NCI-H2227 treated with DMSO at 0.1 percent for 48 hours (cell line): ENCODE measurements at regions not wholly inside any gene's neighbourhood (a gene's known extent, or its start where the extent isn't known, plus 50 kb on each side); places are given as distances from the start of the nearest gene placed in this dataset.

Source experiments
- DNase-seq: peaks from one replicate; lab custom pipeline; 2025; lab: John Stamatoyannopoulos, UW

GRCh38 chr20:23253524-23253923 lies 97.1 kb upstream of the NXT1 start:
- DNase-seq = no peak

- DNase-seq = no peak
Measured at GRCh38 chr20:23251779-23252178, 98.8 kb upstream of the NXT1 start.

- no peak for DNase-seq
Measured at GRCh38 chr20:23249541-23249940, 101.0 kb upstream of the NXT1 start.

GRCh38 chr20:23248461-23248882 lies 102.1 kb upstream of the NXT1 start:
- no peak for DNase-seq

- no peak for DNase-seq
Measured at GRCh38 chr20:23246717-23247664, 103.6 kb upstream of the NXT1 start.

DNA sequence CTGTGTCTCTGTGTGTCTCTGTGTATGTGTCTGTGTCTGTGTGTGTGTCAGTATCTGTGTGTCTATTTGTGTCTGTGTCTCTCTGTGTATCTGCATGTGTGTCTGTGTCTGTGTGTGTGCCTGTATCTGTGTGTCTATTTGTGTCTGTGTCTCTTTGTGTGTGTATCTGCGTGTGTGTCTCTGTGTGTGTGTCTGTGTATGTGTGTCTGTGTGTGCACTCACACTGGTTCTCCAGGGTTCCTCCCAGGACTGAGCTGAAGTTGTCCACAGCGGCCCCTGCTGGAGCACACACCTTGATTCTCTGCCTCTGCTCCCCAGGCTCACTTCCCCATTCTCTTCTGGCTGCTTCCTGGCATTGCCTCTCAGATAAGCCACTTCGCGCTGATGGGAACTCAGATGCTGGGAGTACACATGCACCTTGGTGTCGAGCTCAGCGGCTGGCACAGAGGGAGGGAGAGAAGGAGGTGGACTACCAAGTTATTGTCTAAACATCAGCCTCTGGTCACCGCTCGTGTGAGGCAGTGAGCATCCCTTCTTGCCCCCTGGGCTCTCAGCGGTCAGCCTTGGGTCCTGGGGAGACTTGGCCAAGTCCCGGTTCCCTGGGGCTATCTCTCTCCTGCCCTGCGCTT lies 104.9 kb upstream of the NXT1 start:
- DNase-seq = no peak

DNA sequence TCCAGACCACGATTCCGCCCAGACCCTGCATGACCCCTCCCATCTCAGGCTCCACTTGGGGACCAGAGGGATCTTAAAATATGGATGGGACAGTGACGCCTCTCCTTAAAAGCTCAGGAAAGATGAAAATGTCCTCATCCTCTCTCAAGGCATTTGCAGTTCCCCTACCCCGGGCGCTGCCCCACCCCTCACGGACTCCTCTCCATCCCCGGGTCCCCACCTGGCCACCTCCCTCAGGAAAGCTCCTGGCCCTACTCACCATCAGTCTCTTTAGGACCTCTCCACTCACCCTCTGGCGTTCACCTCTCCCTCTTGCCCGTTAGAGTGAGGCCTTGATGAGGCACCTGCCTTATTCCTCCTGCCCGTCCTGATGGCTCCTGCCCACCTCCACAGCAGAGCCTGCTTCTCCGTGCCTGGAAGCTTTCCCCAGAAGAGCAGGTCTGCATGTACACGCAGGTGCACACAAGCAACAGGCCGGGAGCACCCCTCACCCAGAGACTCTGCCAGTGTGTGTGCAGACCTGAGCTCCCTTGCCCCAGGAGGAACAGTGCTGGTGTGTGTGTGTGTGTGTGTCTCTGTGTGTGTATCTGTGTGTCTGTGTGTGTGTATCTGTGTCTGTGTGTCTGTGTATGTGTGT lies 105.6 kb upstream of the NXT1 start:
- no peak for DNase-seq

GRCh38 chr20:23244156-23244915 lies 106.3 kb upstream of the NXT1 start:
- DNase-seq = no peak

DNA sequence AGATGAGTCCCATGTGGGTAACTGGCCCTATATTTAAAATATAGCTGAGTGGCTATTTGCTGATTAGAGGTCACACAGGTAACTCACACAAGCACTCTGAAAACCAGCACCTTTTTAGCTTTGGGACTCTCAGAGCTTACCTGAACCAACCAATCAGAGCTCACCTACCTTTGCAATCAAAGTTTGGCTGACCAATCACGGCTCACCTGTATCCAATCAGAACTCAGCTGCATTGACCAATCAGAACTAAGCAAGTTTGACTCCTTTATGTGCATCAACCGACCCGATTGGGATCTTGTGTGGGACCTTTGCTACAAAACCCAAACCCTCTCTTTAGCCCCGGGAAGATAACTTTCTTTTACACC lies 106.8 kb upstream of the NXT1 start:
- no peak for DNase-seq

GRCh38 chr20:23242556-23243180 lies 107.9 kb upstream of the NXT1 start:
- no peak for DNase-seq

GRCh38 chr20:23242104-23242503 lies 108.5 kb upstream of the NXT1 start:
- no peak for DNase-seq

DNA sequence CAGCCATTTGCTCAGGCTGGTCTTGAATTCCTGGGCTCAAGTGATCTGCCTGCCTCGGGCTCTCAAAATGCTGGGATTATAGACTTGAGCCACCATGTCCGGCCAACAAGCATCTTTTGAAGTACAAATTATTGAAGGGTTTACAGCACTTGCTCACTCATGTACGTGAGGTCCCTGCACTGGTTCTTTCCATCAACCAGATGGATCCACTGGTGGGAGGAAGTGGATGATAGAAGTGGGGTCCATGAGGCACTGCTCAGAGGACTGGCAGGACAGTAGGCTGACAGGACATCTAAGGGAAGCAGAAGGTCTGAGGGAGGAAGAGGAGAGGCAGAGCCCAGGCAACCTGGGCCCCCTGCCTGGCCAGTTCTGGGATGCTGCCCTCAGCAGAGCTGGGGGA lies 109.2 kb upstream of the NXT1 start:
- no peak for DNase-seq

GRCh38 chr20:23240519-23240918 lies 110.1 kb upstream of the NXT1 start:
- no peak for DNase-seq

GRCh38 chr20:23237201-23237600 lies 113.4 kb upstream of the NXT1 start:
- no peak for DNase-seq

GRCh38 chr20:23235173-23236027 lies 115.2 kb upstream of the NXT1 start:
- no peak for DNase-seq

DNA sequence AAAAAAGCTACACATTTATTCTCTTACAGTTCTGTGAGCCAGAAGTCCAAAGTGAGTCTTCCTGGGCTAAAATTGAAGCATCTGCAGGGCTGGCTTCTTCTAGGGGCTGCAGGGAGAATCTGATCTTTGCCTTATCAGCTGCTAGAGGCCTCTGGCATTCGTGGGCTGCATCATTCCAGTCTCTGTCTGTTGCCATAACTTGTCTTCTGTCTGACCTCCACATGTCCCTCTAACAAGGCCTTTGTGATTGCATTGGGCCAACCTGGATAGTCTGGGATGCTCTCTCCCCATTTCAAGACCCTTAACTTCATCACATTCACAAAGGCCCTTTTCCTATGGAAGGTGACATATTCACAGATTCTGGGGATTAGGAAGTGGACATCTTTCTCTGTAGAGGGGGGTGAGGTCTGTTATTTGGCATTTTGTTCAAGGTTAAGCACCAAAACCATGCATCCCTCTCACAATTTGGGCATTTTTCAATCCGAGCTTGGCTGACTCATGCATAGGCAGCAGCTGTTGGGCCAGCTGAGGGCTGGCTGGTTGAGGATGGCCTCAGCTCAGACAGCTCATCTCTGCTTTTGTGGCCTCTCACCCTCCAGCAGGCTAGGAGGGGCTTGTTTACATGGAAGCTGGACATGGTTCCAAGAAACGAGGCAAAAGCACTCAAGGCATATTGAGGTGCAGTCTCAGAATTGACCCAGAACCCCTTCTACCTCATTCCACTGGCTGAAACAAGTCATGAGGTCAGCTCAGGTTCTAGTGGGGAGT lies 116.1 kb upstream of the NXT1 start:
- no peak for DNase-seq

- DNase-seq = no peak
Measured at GRCh38 chr20:23233341-23233740, 117.2 kb upstream of the NXT1 start.

DNA sequence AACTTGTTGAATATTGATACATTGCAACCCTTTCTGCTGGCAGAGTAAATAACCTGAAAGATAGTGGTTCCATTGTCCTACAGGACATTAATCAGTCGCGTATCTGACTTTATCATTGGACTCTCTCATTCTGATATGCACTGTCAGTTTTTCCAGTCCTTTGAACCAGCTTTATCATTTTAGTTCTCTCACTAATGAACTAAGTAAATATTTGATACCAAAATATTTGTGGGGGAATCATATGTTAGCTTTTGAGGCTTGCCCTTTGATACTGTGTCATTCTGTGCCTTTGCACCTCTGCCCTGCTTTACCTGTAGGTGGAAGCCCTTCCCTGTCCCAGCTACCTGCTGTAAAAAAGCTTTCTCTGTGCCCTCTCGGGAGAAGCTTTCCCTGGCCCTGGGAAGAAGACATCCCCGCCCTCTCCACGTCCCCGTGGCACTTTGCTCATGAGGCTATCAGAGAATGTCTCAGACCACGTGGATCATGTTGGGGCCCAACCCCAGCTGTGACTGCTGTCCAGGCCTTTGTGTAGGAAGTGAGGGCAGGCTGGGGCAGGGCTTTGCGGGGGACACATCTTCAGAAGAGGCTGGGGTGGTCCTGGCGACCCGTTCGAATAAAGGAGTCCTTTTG lies 117.8 kb upstream of the NXT1 start:
- no peak for DNase-seq

GRCh38 chr20:23232219-23232581 lies 118.4 kb upstream of the NXT1 start:
- no peak for DNase-seq
